T-cell (primary cell): ENCODE measurements at regions not wholly inside any gene's neighbourhood (a gene's known extent, or its start where the extent isn't known, plus 50 kb on each side); places are given as distances from the start of the nearest gene placed in this dataset.

Source experiments
- ATAC-seq, 4 experiments: fragments of 200-7000 bp in 3 of 4; fragments of 150-1000 bp in 1 of 4; cut with Tn5 transposase; replicated peaks in 1 of 4; 1 replicate in 3 of 4; 2 replicates in 1 of 4; pipeline ENCODE4 v1.10.0; 2021; ENCODE audit warnings: moderate library complexity in 3 of 4, mild to moderate bottlenecking in 2 of 4, moderate number of reproducible peaks in 1 of 4
- CTCF ChIA-PET, 2 donors: fragments of 300-600 bp; sonication (Branson Sonifier 250); formaldehyde crosslinking; loops; one replicate each; lab custom pipeline; 2022; ENCODE audit warnings: antibody characterized with exemption in 2 of 2; lab: Charles Lee
- POLR2A ChIA-PET, 2 donors: fragments of 300-600 bp; sonication (Branson Sonifier 250); formaldehyde crosslinking; loops; one replicate each; lab custom pipeline; 2022; ENCODE audit warnings: antibody characterized with exemption in 2 of 2; lab: Charles Lee
- DNase-seq, 35 experiments: peaks; one replicate each; pipeline versions ENCODE4 v3.0.0 to v3.0.0-alpha.2; 2013 to 2023
- H3K27ac ChIP-seq: one replicate; pipeline ENCODE4 v1.5.1; 2013; ENCODE audit warnings: low read length
- H3K27me3 ChIP-seq, 2 experiments: replicated peaks in 1 of 2; 1 replicate in 1 of 2; 2 replicates in 1 of 2; pipeline versions ENCODE4 v1.6.1 to v1.7.0; 2013; ENCODE audit warnings: low read length in 1 of 2, mixed read lengths in 1 of 2; ENCODE audit not compliant: control insufficient read depth in 2 of 2, insufficient read depth in 2 of 2; ENCODE audit errors: extremely low read depth in 1 of 2
- H3K36me3 ChIP-seq, 2 donors: 1 replicate in 1 of 2; 2 replicates in 1 of 2; pipeline versions ENCODE4 v1.6.1 to v1.7.0; 2013; ENCODE audit warnings: low read length in 1 of 2; ENCODE audit not compliant: control insufficient read depth in 2 of 2, insufficient read depth in 1 of 2; ENCODE audit errors: extremely low read depth in 1 of 2
- H3K4me1 ChIP-seq, 2 experiments: 1 replicate in 1 of 2; 2 replicates in 1 of 2; pipeline versions ENCODE4 v1.6.1 to v1.7.0; 2013; ENCODE audit warnings: low read length in 2 of 2, mixed read lengths in 1 of 2; ENCODE audit not compliant: insufficient read depth in 2 of 2, control insufficient read depth in 1 of 2; ENCODE audit errors: extremely low read depth in 1 of 2
- H3K4me3 ChIP-seq, 2 donors: 1 replicate in 1 of 2; 2 replicates in 1 of 2; pipeline versions ENCODE4 v1.5.1 to v1.7.0; 2013; ENCODE audit warnings: mild to moderate bottlenecking in 2 of 2, low read length in 1 of 2, moderate library complexity in 1 of 2; ENCODE audit not compliant: control insufficient read depth in 1 of 2; ENCODE audit errors: extremely low read depth in 1 of 2
- H3K9me3 ChIP-seq: 2 replicates; pipeline ENCODE4 v1.7.0; 2013
- H3K27ac Mint-ChIP-seq, 2 donors: one replicate each; pipeline ENCODE4 v1.8.0; 2020 to 2021; ENCODE audit warnings: mild to moderate bottlenecking in 2 of 2, mixed read lengths in 2 of 2
- H3K27me3 Mint-ChIP-seq, 2 donors: one replicate each; pipeline ENCODE4 v1.8.0; 2021 to 2022; ENCODE audit warnings: mixed read lengths in 2 of 2
- H3K36me3 Mint-ChIP-seq: one replicate; pipeline ENCODE4 v1.8.0; 2021; ENCODE audit warnings: mixed read lengths
- H3K4me1 Mint-ChIP-seq, 3 donors: one replicate each; pipeline ENCODE4 v1.8.0; 2020 to 2022; ENCODE audit warnings: mixed read lengths in 3 of 3, mild to moderate bottlenecking in 1 of 3
- H3K4me3 Mint-ChIP-seq, 3 donors: one replicate each; pipeline ENCODE4 v1.8.0; 2020 to 2022; ENCODE audit warnings: mild to moderate bottlenecking in 3 of 3, mixed read lengths in 3 of 3, moderate library complexity in 3 of 3
- H3K9me3 Mint-ChIP-seq, 3 donors: one replicate each; pipeline ENCODE4 v1.8.0; 2020 to 2022; ENCODE audit warnings: mixed read lengths in 3 of 3
- WGBS: methylation state at CpG from one replicate; pipeline ENCODE4 v1.1.5; 2013; ENCODE audit warnings: missing lambda C conversion rate; ENCODE audit not compliant: insufficient coverage; 5-methylcytosine and 5-hydroxymethylcytosine counted together

DNA sequence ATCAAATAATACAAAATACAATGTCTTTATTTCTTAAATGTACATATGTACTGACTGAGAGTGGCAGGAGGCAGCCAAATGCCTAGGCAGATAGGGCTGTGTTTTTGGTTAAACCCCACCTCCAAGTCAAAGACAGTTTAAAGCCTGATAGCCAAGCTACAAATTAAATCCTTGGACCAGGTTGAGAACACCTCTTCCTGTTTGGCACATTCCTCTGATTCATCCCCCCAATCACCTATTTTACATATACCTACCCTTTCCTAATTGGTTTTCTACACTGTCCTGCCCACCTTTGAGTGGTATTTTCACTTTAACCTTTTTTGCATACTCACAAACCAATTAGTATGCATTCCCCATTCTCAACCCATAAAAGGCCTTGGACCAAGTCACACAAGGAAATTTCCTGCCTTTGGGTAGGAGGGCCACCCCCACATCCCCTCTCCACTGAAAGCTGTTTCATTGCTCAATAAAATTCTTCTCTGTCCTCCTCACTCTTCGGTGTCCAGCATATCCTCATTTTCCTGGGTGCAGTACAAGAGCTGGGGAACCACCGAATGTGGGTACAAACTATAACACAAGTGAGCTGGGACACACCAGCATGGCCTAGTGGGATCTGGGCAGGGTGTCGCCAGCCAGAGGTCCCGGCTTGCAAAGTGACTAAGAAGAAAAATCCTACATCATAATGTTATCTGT is 149.1 kb downstream of the UBE2E3 start:
- Mint-ChIP-seq H3K4me1 (peaks cover 71 to 77% (median 71%) of the 10 kb centered on the region in 3 donors), H3K4me3 (peak overlapping the region in 2 of 3 donors; percentile 10 to 41), H3K9me3 (peaks cover 0 to 6% (median 0%) of the 10 kb centered on the region in 3 donors), H3K27me3 (no peaks in the 10 kb centered on the region), H3K36me3 (peaks cover 14% of the 10 kb centered on the region), H3K27ac (peak overlapping the region; percentile 89 to 91)
- DNase-seq = no peak
- Histone ChIP-seq H3K4me1 (peaks cover 30 to 54% of the 10 kb centered on the region in 2 experiments), H3K4me3 (no peak overlapping the region), H3K36me3 (no peaks in the 10 kb centered on the region), H3K27me3 (no peaks in the 10 kb centered on the region), H3K9me3 (no peaks in the 10 kb centered on the region), H3K27ac (peak overlapping the region; percentile 62)
- ATAC-seq = no peak
- WGBS = 60% methylated on average over 1 of the region's 4 CpGs
- ChIA-PET CTCF (interaction anchor here in 1 of 2 donors (1.0 to 2.2 kb wide), 3 partner anchors 13 to 72 kb away, joined by 3 to 8 read pairs (median 5); no protein-coding TSS in a partner anchor), POLR2A (no interaction called here)

DNA sequence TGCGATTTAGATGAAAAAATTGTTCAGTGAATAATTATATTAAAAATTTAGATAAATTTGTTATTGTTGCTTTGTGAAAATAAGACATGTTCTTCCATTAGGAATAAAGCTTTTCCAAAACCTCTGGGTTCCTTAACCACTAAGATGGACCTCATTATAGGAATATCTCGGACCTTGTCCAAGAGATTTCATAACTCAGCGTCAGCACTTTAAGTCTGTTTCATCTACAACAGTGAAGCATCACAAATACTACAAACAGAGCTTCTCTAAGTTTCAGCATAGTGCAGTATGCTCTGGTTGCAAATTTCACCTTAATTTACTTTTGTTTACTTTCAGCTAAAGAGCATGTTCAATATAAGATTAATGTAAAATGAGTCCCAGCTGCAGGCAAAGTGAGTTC is 150.3 kb downstream of the UBE2E3 start:
- no peaks in the 10 kb centered on the region for H3K36me3 ChIP-seq
- H3K4me3 Mint-ChIP-seq = peak overlapping the region; percentile 51 to 75 (median 73)
- H3K36me3 Mint-ChIP-seq = peaks cover 14% of the 10 kb centered on the region
- H3K27ac Mint-ChIP-seq = peak overlapping the region; percentile 97 to 98
- H3K27me3 Mint-ChIP-seq = no peaks in the 10 kb centered on the region
- no peak overlapping the region for H3K4me3 ChIP-seq
- 83% methylated on average over 2 of the region's 3 CpGs for WGBS
- ATAC-seq = no peak
- H3K9me3 Mint-ChIP-seq = peaks cover 0 to 9% (median 2%) of the 10 kb centered on the region in 3 donors
- CTCF ChIA-PET = interaction anchor here (0.7 to 1.4 kb wide), 6 partner anchors 10 to 73 kb away, joined by 3 to 5 read pairs (median 4); no protein-coding TSS in a partner anchor
- H3K4me1 Mint-ChIP-seq = peaks cover 61 to 65% (median 64%) of the 10 kb centered on the region in 3 donors
- H3K27ac ChIP-seq = peak overlapping the region; percentile 76
- DNase-seq = no peak
- peaks cover 2% of the 10 kb centered on the region for H3K9me3 ChIP-seq
- POLR2A ChIA-PET = interaction anchor here (0.5 to 1.7 kb wide), 6 partner anchors 11 to 630 kb away, joined by 3 to 9 read pairs (median 4); no protein-coding TSS in a partner anchor
- H3K27me3 ChIP-seq = no peaks in the 10 kb centered on the region
- peaks cover 23 to 46% of the 10 kb centered on the region in 2 experiments for H3K4me1 ChIP-seq

DNA sequence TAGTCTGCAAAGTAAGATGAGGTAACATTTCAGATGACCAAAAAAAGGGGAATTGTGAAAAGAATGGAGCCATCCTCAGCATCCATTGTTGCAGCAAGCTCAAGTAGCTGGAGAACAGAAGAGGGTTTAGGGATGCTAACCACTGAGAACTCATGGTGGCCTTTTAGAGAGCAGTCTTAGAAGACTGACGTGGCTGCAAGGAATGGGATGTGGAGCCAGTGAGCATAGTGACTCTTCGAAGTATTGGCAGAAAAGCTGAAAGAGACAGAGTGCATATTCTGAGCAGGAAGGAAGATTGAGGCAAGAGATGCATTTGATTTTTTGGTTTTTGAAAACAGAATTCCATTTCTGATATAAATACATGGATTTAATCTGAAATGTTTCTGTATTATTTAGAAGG is 151.2 kb downstream of the UBE2E3 start:
- Mint-ChIP-seq H3K9me3 (peaks cover 0 to 15% (median 4%) of the 10 kb centered on the region in 3 donors), H3K4me3 (peak overlapping the region; percentile 51 to 75 (median 73)), H3K27me3 (no peaks in the 10 kb centered on the region), H3K4me1 (peaks cover 55 to 56% (median 55%) of the 10 kb centered on the region in 3 donors), H3K27ac (peak overlapping the region; percentile 97 to 98), H3K36me3 (peaks cover 16% of the 10 kb centered on the region)
- 13% methylated on average over 1 of the region's 2 CpGs for WGBS
- Histone ChIP-seq H3K27me3 (no peaks in the 10 kb centered on the region), H3K36me3 (no peaks in the 10 kb centered on the region), H3K9me3 (peaks cover 5% of the 10 kb centered on the region), H3K4me1 (peaks cover 17 to 37% of the 10 kb centered on the region in 2 experiments), H3K4me3 (peak overlapping the region; percentile 30 to 47), H3K27ac (peak overlapping the region; percentile 76)
- CTCF ChIA-PET = interaction anchor here in 1 of 2 donors (0.9 to 1.4 kb wide), 3 partner anchors 9 to 46 kb away, joined by 3 to 4 read pairs (median 3); no protein-coding TSS in a partner anchor
- ATAC-seq (peak; percentile 53 to 77 (median 69)), DNase-seq (no peak)
- POLR2A ChIA-PET = interaction anchor here in 1 of 2 donors (0.8 to 1.7 kb wide), 3 partner anchors 10 to 38 kb away, joined by 4 to 9 read pairs (median 4); no protein-coding TSS in a partner anchor

DNA sequence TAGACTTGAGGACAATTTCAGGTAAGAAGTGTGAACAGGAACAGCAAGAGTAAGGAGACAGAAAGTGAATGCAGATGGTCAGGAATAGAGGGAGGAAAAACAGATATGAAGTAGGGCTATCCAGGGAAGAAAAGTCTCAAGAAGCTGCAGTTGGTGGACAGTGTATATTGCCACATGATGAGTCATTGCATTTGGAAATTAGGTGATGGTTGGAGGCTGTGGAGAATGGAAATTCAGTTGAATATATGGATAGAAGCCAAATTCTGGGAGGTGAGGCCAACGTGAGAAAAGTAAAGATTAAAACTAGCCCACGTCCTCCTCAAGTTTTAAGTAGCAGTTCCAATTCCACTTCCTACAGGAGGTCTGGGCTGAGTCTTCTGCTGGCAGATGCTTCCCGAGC is 158.4 kb downstream of the UBE2E3 start:
- Mint-ChIP-seq H3K27ac (peak overlapping the region; percentile 83 to 84), H3K4me1 (peaks cover 65 to 67% (median 65%) of the 10 kb centered on the region in 3 donors), H3K4me3 (peak overlapping the region in 1 of 3 donors; percentile 25), H3K36me3 (peaks cover 8% of the 10 kb centered on the region), H3K27me3 (no peaks in the 10 kb centered on the region), H3K9me3 (peaks cover 3 to 12% (median 10%) of the 10 kb centered on the region in 3 donors)
- peak overlapping the region; percentile 88 for H3K27ac ChIP-seq
- DNase-seq = no peak
- no peaks in the 10 kb centered on the region for H3K27me3 ChIP-seq
- ATAC-seq = no peak
- WGBS = no CpG with 5 or more reads among the region's 3 CpGs
- ChIA-PET POLR2A (no interaction called here), CTCF (no interaction called here)
- H3K9me3 ChIP-seq = peaks cover 5% of the 10 kb centered on the region
- H3K4me3 ChIP-seq = no peak overlapping the region
- peaks cover 14 to 49% of the 10 kb centered on the region in 2 experiments for H3K4me1 ChIP-seq
- H3K36me3 ChIP-seq = no peaks in the 10 kb centered on the region

GRCh38 chr2:181139831-181140230 is 159.4 kb downstream of the UBE2E3 start:
- peak in 1 of 4 experiments; percentile 31 for ATAC-seq
- Mint-ChIP-seq H3K27me3 (no peaks in the 10 kb centered on the region), H3K36me3 (peaks cover 13% of the 10 kb centered on the region), H3K27ac (peak overlapping the region; percentile 100), H3K4me1 (peaks cover 74 to 76% (median 74%) of the 10 kb centered on the region in 3 donors), H3K9me3 (peaks cover 3 to 12% (median 10%) of the 10 kb centered on the region in 3 donors), H3K4me3 (peak overlapping the region in 1 of 3 donors; percentile 81)
- peaks cover 20 to 57% of the 10 kb centered on the region in 2 experiments for H3K4me1 ChIP-seq
- ChIA-PET POLR2A (no interaction called here), CTCF (interaction anchor here (1.0 to 1.6 kb wide), 3 partner anchors 9 to 318 kb away, joined by 4 to 6 read pairs (median 4); partner anchors contain the start of gene ITGA4 (in 1 of the 2))
- no CpG with 5 or more reads among the region's 2 CpGs for WGBS
- no peaks in the 10 kb centered on the region for H3K36me3 ChIP-seq
- H3K9me3 ChIP-seq = peaks cover 5% of the 10 kb centered on the region
- no peaks in the 10 kb centered on the region for H3K27me3 ChIP-seq
- no peak for DNase-seq
- peak overlapping the region; percentile 88 for H3K27ac ChIP-seq
- no peak overlapping the region for H3K4me3 ChIP-seq

- peaks cover 79 to 80% (median 80%) of the 10 kb centered on the region in 3 donors for H3K4me1 Mint-ChIP-seq
- CTCF ChIA-PET = interaction anchor here (0.6 to 1.6 kb wide), 5 partner anchors 8 to 317 kb away, joined by 3 to 6 read pairs (median 4); partner anchors contain the start of gene ITGA4 (in 1 of the 2)
- peak in 5 of 35 experiments; percentile 2 to 62 (median 19) for DNase-seq
- no peaks in the 10 kb centered on the region for H3K27me3 Mint-ChIP-seq
- H3K9me3 Mint-ChIP-seq = peaks cover 3 to 17% (median 10%) of the 10 kb centered on the region in 3 donors
- Histone ChIP-seq H3K36me3 (peaks cover 0 to under 1% of the 10 kb centered on the region in 2 donors), H3K9me3 (peaks cover 3% of the 10 kb centered on the region), H3K4me3 (no peak overlapping the region), H3K27me3 (no peaks in the 10 kb centered on the region), H3K27ac (peak overlapping the region; percentile 88), H3K4me1 (peaks cover 25 to 57% of the 10 kb centered on the region in 2 experiments)
- peak in 3 of 4 experiments; percentile 19 to 36 (median 25) for ATAC-seq
- peak overlapping the region; percentile 69 to 81 (median 79) for H3K4me3 Mint-ChIP-seq
- H3K36me3 Mint-ChIP-seq = peaks cover 18% of the 10 kb centered on the region
- peak overlapping the region; percentile 100 for H3K27ac Mint-ChIP-seq
- POLR2A ChIA-PET = interaction anchor here (0.7 to 2.3 kb wide), 3 partner anchors 9 to 308 kb away, joined by 3 to 9 read pairs (median 6); no protein-coding TSS in a partner anchor
- no CpG with 5 or more reads among the region's 1 CpG for WGBS
Measured at GRCh38 chr2:181140414-181140813, 160.0 kb downstream of the UBE2E3 start.
